ENCODE measurements at regions not wholly inside any gene's neighbourhood (a gene's known extent, or its start where the extent isn't known, plus 50 kb on each side); places are given as distances from the start of the nearest gene placed in this dataset.

- Histone ChIP-seq H3F3A (ENCODE audit: low read depth) (no peaks in the 10 kb centered on the region), H4K20me1 (ENCODE audit: low read depth) (peaks cover 18% of the 10 kb centered on the region), H3K4me1 (peaks cover 10% of the 10 kb centered on the region), H3K4me2 (no peak overlapping the region), H3K27me3 (no peaks in the 10 kb centered on the region), H3K27ac (no peak overlapping the region), H2AFZ (replicated peaks) (no peak overlapping the region), H3K9me3 (ENCODE audit: low read depth) (no peaks in the 10 kb centered on the region), H3K9ac (no peak overlapping the region), H3K36me3 (no peaks in the 10 kb centered on the region), H3K79me2 (ENCODE audit: low read depth) (peaks cover 85% of the 10 kb centered on the region), H3K4me3 (no peak overlapping the region)
- Mint-ChIP-seq H3K4me3 (no peak overlapping the region), H3K9me3 (peaks cover 58% of the 10 kb centered on the region), H3K27me3 (ENCODE audit: insufficient read depth, low read depth) (peaks cover 3% of the 10 kb centered on the region), H3K27ac (no peak overlapping the region), H3K4me1 (peaks cover 4% of the 10 kb centered on the region), H3K36me3 (peaks cover 44% of the 10 kb centered on the region)
- TF ChIP-seq EZH2 (IDR thresholded peaks at IDR 0.05), result no peak
- TF ChIP-seq EZH2phosphoT487 (IDR thresholded peaks at IDR 0.05), result no peak
- no peak for TF ChIP-seq CTCF (IDR thresholded peaks at IDR 0.05)
- DNase-seq (ENCODE audit: low spot score), result no peak
These were observed 54.5 kb downstream of the CLDN34 start for GRCh38 chrX:10021461-10022272.

GRCh38 chrX:10022273-10022541 is 55.0 kb downstream of the CLDN34 start:
- Mint-ChIP-seq H3K4me3 (no peak overlapping the region), H3K4me1 (no peaks in the 10 kb centered on the region), H3K27ac (no peak overlapping the region), H3K36me3 (peaks cover 42% of the 10 kb centered on the region), H3K27me3 (ENCODE audit: insufficient read depth, low read depth) (peaks cover 3% of the 10 kb centered on the region), H3K9me3 (peaks cover 55% of the 10 kb centered on the region)
- Histone ChIP-seq H2AFZ (replicated peaks) (no peak overlapping the region), H4K20me1 (ENCODE audit: low read depth) (peaks cover 12% of the 10 kb centered on the region), H3K9me3 (ENCODE audit: low read depth) (no peaks in the 10 kb centered on the region), H3K79me2 (ENCODE audit: low read depth) (peaks cover 80% of the 10 kb centered on the region), H3K4me3 (no peak overlapping the region), H3K4me2 (no peak overlapping the region), H3K27ac (no peak overlapping the region), H3F3A (ENCODE audit: low read depth) (no peaks in the 10 kb centered on the region), H3K27me3 (no peaks in the 10 kb centered on the region), H3K36me3 (no peaks in the 10 kb centered on the region), H3K9ac (no peak overlapping the region), H3K4me1 (peaks cover 4% of the 10 kb centered on the region)
- no peak for DNase-seq (ENCODE audit: low spot score)
- no peak for TF ChIP-seq EZH2phosphoT487 (IDR thresholded peaks at IDR 0.05)
- no peak for TF ChIP-seq CTCF (IDR thresholded peaks at IDR 0.05)
- no peak for TF ChIP-seq EZH2 (IDR thresholded peaks at IDR 0.05)

GRCh38 chrX:10022580-10023245 is 55.6 kb downstream of the CLDN34 start:
- H3K27ac Mint-ChIP-seq, result no peak overlapping the region
- no peak overlapping the region for H3K4me2 ChIP-seq
- TF ChIP-seq CTCF (IDR thresholded peaks at IDR 0.05) (no peak), EZH2 (IDR thresholded peaks at IDR 0.05) (no peak), EZH2phosphoT487 (IDR thresholded peaks at IDR 0.05) (no peak)
- no peaks in the 10 kb centered on the region for H3K9me3 ChIP-seq (ENCODE audit: low read depth)
- no peak overlapping the region for H3K9ac ChIP-seq
- H3K27ac ChIP-seq, result no peak overlapping the region
- peaks cover 7% of the 10 kb centered on the region for H4K20me1 ChIP-seq (ENCODE audit: low read depth)
- H3K27me3 Mint-ChIP-seq (ENCODE audit: insufficient read depth, low read depth), result peaks cover 3% of the 10 kb centered on the region
- no peaks in the 10 kb centered on the region for H3K4me1 ChIP-seq
- peaks cover 44% of the 10 kb centered on the region for H3K36me3 Mint-ChIP-seq
- no peaks in the 10 kb centered on the region for H3F3A ChIP-seq (ENCODE audit: low read depth)
- H3K27me3 ChIP-seq, result no peaks in the 10 kb centered on the region
- H3K79me2 ChIP-seq (ENCODE audit: low read depth), result peaks cover 75% of the 10 kb centered on the region
- H3K4me3 ChIP-seq, result no peak overlapping the region
- DNase-seq (ENCODE audit: low spot score), result no peak
- no peak overlapping the region for H2AFZ ChIP-seq (replicated peaks)
- no peaks in the 10 kb centered on the region for H3K36me3 ChIP-seq
- H3K4me1 Mint-ChIP-seq, result no peaks in the 10 kb centered on the region
- no peak overlapping the region for H3K4me3 Mint-ChIP-seq
- H3K9me3 Mint-ChIP-seq, result peaks cover 59% of the 10 kb centered on the region
